ENCODE measurements at regions not wholly inside any gene's neighbourhood (a gene's known extent, or its start where the extent isn't known, plus 50 kb on each side); places are given as distances from the start of the nearest gene placed in this dataset.

GRCh38 chr12:30019366-30020140 is 235.8 kb upstream of the TMTC1 start:
- TF ChIP-seq CTCF (IDR thresholded peaks at IDR 0.05) (no peak), POLR2A (IDR thresholded peaks at IDR 0.05) (no peak), POLR2AphosphoS5 (IDR thresholded peaks at IDR 0.05) (no peak)

Data from breast epithelium (tissue), 3 donors.